GM12878 (cell line): ENCODE measurements at regions not wholly inside any gene's neighbourhood (a gene's known extent, or its start where the extent isn't known, plus 50 kb on each side); places are given as distances from the start of the nearest gene placed in this dataset.

ENCODE experiments used
- ATAC-seq: fragments of 200-7000 bp; cut with Tn5 transposase; 3 replicates; pipeline ENCODE4 v1.9.1; 2020; ENCODE audit warnings: mild to moderate bottlenecking, moderate library complexity
- BruUV-seq: library from RNA; stranded (reverse); fragments of 400-500 nt; replicated peaks from 2 replicates; lab custom pipeline; 2021; lab: Mats Ljungman, UMichigan
- CTCF ChIA-PET: fragments of 300-600 bp; sonication (Branson Sonifier 250); formaldehyde crosslinking; extraction: SDS; loops from one replicate; lab custom pipeline; 2021; ENCODE audit warnings: inconsistent platforms; lab: Yijun Ruan, JAX
- POLR2A ChIA-PET: fragments of 350-600 bp; formaldehyde crosslinking; extraction: SDS; loops from one replicate; lab custom pipeline; 2021; ENCODE audit warnings: inconsistent platforms; lab: Charles Lee
- RAD21 ChIA-PET: fragments of 300-600 bp; sonication (Branson Sonifier 250); formaldehyde crosslinking; loops from one replicate; lab custom pipeline; 2023; ENCODE audit warnings: antibody characterized with exemption; ENCODE audit not compliant: unreplicated experiment; lab: Charles Lee
- SMC1A ChIA-PET: fragments of 300-600 bp; sonication (Branson Sonifier 250); formaldehyde crosslinking; loops from one replicate; lab custom pipeline; 2023; ENCODE audit not compliant: unreplicated experiment, uncharacterized antibody; lab: Charles Lee
- DNase-seq: peaks from one replicate; pipeline ENCODE4 v3.0.0-alpha.2; 2011; ENCODE audit warnings: low read depth, low spot score
- FAIRE-seq: peaks from 3 replicates; lab custom pipeline; 2011; peaks lifted over from hg19 to GRCh38; lab: Jason Lieb, UNC
- H2AFZ ChIP-seq: 2 replicates; pipeline ENCODE4 v1.6.0; 2011; ENCODE audit warnings: low read depth, low read length, control low read depth; ENCODE audit not compliant: control insufficient read depth
- H3K27ac ChIP-seq: 2 replicates; pipeline ENCODE4 v1.5.1; 2011; ENCODE audit warnings: control low read depth; ENCODE audit not compliant: control insufficient read depth, insufficient read depth
- H3K27me3 ChIP-seq, 2 experiments: replicated peaks in 1 of 2; 2 replicates each; pipeline versions ENCODE4 v1.6.0 to v1.6.1; 2011; ENCODE audit warnings: low read length in 1 of 2; ENCODE audit not compliant: control insufficient read depth in 2 of 2, insufficient read depth in 2 of 2
- H3K36me3 ChIP-seq, 2 experiments: 2 replicates each; pipeline ENCODE4 v1.5.1; 2011; ENCODE audit warnings: low read length in 1 of 2; ENCODE audit not compliant: control insufficient read depth in 2 of 2, insufficient read depth in 2 of 2
- H3K4me1 ChIP-seq: 2 replicates; pipeline ENCODE4 v1.6.1; 2011; ENCODE audit warnings: mild to moderate bottlenecking, low read length, moderate library complexity, mixed read lengths; ENCODE audit not compliant: control insufficient read depth, insufficient read depth
- H3K4me2 ChIP-seq: 2 replicates; pipeline ENCODE4 v1.6.0; 2011; ENCODE audit warnings: control low read depth; ENCODE audit not compliant: control insufficient read depth, insufficient read depth
- H3K4me3 ChIP-seq: fragments of 200-600 bp; sonication (generic); 2 replicates; pipeline ENCODE4 v1.5.1; 2016
- H3K79me2 ChIP-seq: 2 replicates; pipeline ENCODE4 v1.6.0; 2011; ENCODE audit warnings: low read length; ENCODE audit not compliant: control insufficient read depth, insufficient read depth
- H3K9ac ChIP-seq: 2 replicates; pipeline ENCODE4 v1.8.0; 2011; ENCODE audit warnings: low read length, control low read depth, mixed read lengths; ENCODE audit not compliant: control insufficient read depth, insufficient read depth
- H3K9me3 ChIP-seq: replicated peaks from 3 replicates; pipeline ENCODE4 v1.5.1; 2011; ENCODE audit warnings: mild to moderate bottlenecking, low read length; ENCODE audit not compliant: control insufficient read depth, insufficient read depth
- H4K20me1 ChIP-seq: 2 replicates; pipeline ENCODE4 v1.6.0; 2011; ENCODE audit not compliant: control insufficient read depth, insufficient read depth
- KAT2A ChIP-seq: conservative IDR thresholded peaks from 2 replicates; pipeline ENCODE4 v1.6.1; 2011; ENCODE audit warnings: low read depth, low read length; ENCODE audit not compliant: control insufficient read depth
- LARP7 ChIP-seq: fragments of 450-650 bp; IDR thresholded peaks from 2 replicates; pipeline ENCODE4 v1.6.1; 2017; ENCODE audit warnings: mild to moderate bottlenecking
- MLLT1 ChIP-seq: fragments of 450-650 bp; IDR thresholded peaks from 2 replicates; pipeline ENCODE4 v1.6.1; 2016; ENCODE audit warnings: mild to moderate bottlenecking
- WRNIP1 ChIP-seq: IDR thresholded peaks from 2 replicates; pipeline ENCODE4 v1.6.1; 2011; ENCODE audit warnings: low read depth, low read length, improper control_type of control experiment, borderline replicate concordance
- WGBS: methylation state at CpG from one replicate; pipeline ENCODE4 v1.1.6; 2016; ENCODE audit warnings: low lambda C conversion rate; ENCODE audit not compliant: insufficient replicate concordance, insufficient coverage; ENCODE audit errors: missing lambda C conversion rate; 5-methylcytosine and 5-hydroxymethylcytosine counted together
- in situ Hi-C: fragments of 300-500 bp; cut with MboI; formaldehyde crosslinking; loops from 9 replicates; pipeline ENCODE4 v1.14.3; 2018; ENCODE audit warnings: mixed read lengths
- intact Hi-C: fragments of 100-400 bp; cut with micrococcal nuclease; formaldehyde crosslinking; loops from one replicate; pipeline ENCODE4 v1.14.2; 2022; ENCODE audit not compliant: unreplicated experiment
- TF ChIP-seq, protein P1 (sequence below): fragments of 450-650 bp; IDR thresholded peaks from 2 replicates; pipeline ENCODE4 v1.6.1; 2017; ENCODE audit warnings: antibody characterized with exemption, mild to moderate bottlenecking, moderate library complexity

- no peak overlapping the region for H3K4me2 ChIP-seq
- no peak overlapping the region for H3K4me3 ChIP-seq
- H3K27me3 ChIP-seq, result 0 out of 4 replicates have a peak, but pooled peaks cover 0 to 3% of the 10 kb centered on the region in 2 experiments
- TF ChIP-seq MLLT1 (no peak), KAT2A (no peak), LARP7 (no peak), WRNIP1 (no peak)
- TF ChIP-seq, protein P1, sequence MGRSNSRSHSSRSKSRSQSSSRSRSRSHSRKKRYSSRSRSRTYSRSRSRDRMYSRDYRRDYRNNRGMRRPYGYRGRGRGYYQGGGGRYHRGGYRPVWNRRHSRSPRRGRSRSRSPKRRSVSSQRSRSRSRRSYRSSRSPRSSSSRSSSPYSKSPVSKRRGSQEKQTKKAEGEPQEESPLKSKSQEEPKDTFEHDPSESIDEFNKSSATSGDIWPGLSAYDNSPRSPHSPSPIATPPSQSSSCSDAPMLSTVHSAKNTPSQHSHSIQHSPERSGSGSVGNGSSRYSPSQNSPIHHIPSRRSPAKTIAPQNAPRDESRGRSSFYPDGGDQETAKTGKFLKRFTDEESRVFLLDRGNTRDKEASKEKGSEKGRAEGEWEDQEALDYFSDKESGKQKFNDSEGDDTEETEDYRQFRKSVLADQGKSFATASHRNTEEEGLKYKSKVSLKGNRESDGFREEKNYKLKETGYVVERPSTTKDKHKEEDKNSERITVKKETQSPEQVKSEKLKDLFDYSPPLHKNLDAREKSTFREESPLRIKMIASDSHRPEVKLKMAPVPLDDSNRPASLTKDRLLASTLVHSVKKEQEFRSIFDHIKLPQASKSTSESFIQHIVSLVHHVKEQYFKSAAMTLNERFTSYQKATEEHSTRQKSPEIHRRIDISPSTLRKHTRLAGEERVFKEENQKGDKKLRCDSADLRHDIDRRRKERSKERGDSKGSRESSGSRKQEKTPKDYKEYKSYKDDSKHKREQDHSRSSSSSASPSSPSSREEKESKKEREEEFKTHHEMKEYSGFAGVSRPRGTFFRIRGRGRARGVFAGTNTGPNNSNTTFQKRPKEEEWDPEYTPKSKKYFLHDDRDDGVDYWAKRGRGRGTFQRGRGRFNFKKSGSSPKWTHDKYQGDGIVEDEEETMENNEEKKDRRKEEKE, result no peak
- H3K9ac ChIP-seq, result no peak overlapping the region
- no peak overlapping the region for H3K27ac ChIP-seq
- FAIRE-seq (no peak), ATAC-seq (no peak), DNase-seq (no peak)
- H3K4me1 ChIP-seq, result no peaks in the 10 kb centered on the region
- no TSS peak for BruUV-seq
- RAD21 ChIA-PET, result no interaction called here
- SMC1A ChIA-PET, result no interaction called here
- in situ Hi-C loops (no loop called here), intact Hi-C loops (no loop called here)
- no peaks in the 10 kb centered on the region for H3K79me2 ChIP-seq
- H2AFZ ChIP-seq, result no peak overlapping the region
- no peaks in the 10 kb centered on the region for H3K9me3 ChIP-seq
- no peaks in the 10 kb centered on the region for H4K20me1 ChIP-seq
- WGBS, result 13% methylated on average over 8 of the region's 8 CpGs
- CTCF ChIA-PET, result interaction anchor here (1.4 kb wide), 1 partner anchor 8 kb away, joined by 3 read pairs; no protein-coding TSS in a partner anchor
- POLR2A ChIA-PET, result no interaction called here
- H3K36me3 ChIP-seq, result no peaks in the 10 kb centered on the region
These were observed 57.3 kb upstream of the CEACAM8 start for GRCh38 chr19:42652021-42652420.
